ENCODE measurements at regions not wholly inside any gene's neighbourhood (a gene's known extent, or its start where the extent isn't known, plus 50 kb on each side); places are given as distances from the start of the nearest gene placed in this dataset.

GRCh38 chr2:185979546-185980071 is 241.0 kb downstream of the FSIP2 start:
- TF ChIP-seq REST (IDR thresholded peaks at IDR 0.05) (no peak), ZBTB33 (IDR thresholded peaks at IDR 0.05) (no peak)

All from liver (tissue), 1 donor.